COR-L47 (cell line): ENCODE measurements at regions not wholly inside any gene's neighbourhood (a gene's known extent, or its start where the extent isn't known, plus 50 kb on each side); places are given as distances from the start of the nearest gene placed in this dataset.
"Not testable (repeated sequence)": the region's sequence is repeated elsewhere in the genome, so short reads cannot be mapped to it uniquely, and the experiment has no call there.

Experiments used
- DNase-seq: peaks from one replicate; lab custom pipeline; 2025; lab: John Stamatoyannopoulos, UW

DNA sequence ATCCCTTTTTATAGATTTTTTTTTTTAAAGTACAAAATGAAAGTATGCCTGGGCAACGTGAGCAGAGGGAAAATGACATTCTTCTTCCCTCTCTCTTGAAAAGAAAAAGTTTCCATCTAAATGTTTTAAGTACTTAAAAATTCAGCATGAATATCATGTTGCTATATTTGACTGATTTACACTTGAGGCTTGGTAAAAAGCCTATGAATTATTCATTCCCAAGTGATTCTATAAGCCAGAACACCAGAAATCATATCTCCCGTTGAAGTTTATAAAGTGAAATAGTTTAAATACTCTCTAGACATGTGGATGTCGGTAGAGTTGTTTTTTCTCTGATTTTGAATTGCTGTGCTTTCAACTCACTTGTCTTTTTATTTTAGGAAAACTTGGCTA is 276.2 kb upstream of the RARB start:
- DNase-seq: no peak

DNA sequence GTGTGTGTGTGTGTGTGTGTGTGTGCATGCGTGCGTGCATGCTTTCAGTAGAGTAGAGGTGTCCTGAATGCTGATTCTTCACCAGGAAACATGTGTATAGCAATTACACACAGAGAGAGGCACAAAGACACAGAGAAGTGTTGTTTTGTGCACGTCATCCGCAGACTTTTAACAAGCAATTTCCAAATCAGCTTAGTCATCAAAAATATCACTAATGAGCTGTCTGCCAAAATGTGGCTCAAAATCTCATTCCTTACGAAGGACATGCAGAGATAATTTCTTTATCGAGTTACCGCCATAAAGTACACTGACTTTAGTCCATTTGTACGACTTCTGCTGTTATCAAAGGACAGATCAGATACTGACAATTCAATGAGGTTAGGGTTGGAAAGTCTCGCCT is 274.9 kb upstream of the RARB start:
- DNase-seq: no peak

DNA sequence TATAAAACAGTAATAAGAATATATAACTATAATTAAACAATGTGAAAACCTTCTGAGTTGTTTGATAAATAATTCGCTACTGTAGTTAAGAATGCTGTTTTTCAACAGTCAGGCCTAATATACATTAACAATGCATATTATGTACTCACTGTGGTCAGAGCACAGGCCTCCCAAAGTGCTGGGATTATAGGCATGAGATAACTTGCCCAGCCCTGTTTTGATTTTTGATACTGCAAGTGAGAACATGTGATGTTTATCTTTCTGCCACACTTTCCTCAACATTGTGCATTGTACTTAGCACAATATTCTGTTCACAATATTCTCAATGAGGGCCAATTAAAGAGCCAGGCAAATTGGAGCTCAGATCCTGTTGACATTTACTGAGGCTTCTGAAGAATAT is 274.5 kb upstream of the RARB start:
- DNase-seq: no peak

DNA sequence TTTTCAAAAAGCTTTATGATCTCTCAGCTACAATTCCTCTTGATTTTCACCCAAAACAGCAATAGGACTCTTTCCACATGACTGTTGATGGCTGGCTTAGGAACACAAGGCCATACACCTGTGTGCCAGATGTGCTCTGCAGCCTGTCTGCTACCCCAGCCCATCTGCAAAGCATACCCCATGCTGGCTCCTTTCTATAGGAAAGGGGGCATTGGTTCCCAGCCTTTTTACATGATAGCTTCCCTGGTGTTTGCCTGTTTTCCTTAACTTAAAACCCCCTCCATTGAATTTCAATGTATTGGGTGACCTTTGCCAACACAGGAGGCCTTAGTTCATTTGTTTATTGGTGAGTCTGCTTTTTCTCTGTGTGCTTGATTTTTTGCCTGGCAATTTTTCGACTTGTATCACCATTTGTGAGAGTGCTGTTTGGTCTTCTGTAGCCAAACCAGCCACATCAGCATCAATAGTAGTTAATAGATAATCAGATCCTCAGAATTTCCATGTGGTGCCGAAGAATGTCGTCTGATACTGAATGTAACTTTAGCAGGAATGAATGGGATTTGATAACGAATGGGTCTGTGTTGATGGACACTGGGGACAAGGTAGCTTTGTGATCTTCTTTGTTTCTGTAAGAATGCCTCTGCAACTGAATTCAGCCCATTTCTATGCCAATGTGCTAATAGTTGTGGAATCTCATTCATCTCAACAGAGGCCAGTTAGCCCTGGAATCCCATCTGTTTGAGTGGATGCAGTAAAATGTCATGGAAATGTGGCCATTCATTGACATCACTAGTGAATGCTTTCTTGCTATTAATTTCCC is 272.2 kb upstream of the RARB start:
- DNase-seq: no peak

DNA sequence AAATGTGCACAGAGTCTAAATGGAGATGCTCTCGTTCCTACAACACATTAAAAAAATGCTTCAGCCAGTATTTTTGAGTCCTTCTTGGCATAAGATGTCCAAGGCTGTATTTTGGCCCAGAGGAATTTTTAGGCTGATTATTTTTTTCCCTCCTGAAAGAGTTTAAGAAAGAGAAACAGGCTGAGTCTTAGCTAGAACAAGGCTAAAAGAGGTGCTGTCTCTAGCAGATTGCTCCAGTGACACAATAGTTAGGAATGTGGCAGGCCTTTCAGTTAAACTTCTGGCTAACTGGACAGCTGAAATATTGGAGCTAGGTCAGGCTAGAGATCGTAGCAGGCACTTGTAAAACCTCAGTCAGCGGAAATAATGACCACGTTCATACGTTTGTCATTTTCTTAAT is 271.4 kb upstream of the RARB start:
- no peak for DNase-seq

DNA sequence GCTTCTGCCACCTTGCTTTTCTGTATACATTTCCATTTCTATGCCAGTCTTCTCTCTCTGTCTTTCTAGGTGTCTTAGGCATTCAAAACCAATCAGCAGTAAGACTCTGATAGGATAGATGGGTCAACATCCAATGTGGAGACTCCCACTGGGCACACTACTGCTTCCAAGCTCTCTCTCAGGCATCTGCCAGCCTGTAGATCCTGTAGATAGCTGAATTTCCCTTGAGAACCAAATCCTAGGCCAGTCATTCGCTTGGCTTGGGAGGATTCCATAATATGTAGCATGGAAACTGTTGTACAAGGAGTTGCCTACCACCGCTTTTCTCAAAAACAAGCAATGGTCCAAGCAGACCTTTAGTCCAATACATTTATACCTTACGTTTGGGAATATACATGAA is 262.8 kb upstream of the RARB start:
- DNase-seq: no peak

DNA sequence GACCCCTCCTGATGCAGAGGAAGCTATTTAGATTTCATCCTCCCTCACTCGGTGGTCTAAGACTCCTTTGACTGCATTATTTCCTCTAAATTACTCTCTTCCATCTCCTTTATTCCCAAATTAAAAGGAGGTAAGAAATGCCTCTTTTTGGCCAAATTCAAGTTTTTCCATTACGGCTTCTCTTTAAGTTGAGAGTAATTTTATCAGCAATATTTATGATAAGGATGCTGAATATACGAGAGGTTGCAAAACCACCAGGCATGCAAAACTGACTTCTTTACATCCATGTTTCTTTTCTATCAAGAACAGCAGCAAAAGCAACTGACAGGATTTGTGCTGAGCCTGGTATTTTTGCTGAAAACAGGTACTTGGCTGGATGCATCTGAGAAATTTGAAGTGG is 262.0 kb upstream of the RARB start:
- DNase-seq: no peak

DNA sequence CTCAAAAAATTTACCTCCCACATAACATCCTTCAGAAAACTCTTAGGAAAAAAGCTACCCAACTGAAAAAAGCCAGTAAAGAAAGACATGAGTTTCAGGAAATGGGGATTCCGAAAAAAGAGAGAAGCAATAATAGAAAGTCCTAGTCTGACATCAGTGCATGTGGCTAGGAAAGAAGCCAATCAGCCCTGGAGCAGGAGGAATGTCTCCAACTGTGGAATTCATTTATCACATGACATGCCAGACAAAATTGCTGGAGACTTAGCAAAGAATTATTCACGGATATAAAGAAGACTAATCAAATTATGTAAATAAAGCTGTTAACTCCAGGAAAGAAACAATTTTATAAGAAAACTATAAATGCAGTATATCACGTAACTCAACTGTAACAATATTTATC is 258.9 kb upstream of the RARB start:
- DNase-seq: no peak

DNA sequence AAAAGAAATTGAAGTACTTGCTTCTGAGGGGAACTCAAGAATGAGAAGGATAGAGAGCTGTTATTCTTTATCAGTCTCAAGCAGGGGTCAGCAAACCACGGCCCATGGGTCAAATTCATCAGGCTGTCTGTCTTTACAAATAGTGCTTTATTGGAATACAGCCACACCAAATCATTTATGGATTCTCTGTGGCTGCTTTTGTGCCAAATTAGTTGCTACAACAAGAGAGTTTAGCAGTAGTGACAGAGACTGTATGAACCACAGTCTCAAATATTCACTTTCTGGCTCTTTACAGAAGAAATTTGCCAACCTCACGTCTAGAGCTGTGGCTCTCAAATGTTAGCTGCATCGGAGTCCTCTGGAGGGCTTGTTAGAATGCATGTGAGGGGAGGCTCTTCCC is 258.0 kb upstream of the RARB start:
- no peak for DNase-seq

DNA sequence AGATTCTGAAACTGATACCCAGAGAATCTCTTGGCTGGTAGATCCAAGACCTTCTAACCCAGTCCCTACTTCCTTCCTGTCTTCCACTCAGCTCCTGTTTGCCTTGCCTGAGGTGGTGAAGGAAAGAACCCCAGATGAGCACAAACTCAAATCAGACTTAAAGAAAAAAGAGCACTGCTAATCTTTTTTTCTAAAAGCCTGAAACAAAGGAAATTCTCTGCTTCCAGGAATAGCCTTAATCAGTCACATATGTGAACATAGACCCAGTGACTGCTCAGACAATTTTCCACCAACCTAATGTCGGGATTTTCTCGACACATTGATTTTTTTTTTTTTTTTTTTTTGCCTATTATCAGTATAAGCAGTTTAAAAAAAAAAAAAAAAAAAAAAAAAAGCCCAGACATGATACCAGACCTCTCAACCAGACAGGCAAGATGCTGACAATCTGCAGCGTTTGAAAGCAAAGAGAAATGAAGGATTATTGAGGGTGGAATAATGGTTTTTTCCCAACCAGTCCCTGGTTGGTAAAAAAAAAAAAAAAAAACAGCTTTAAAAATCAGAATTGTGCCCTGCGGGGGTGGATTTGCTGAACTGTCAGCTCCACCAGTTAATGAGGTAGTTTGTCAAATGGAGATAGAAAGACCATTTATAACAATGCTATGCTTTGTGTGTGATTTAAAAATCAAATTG is 256.8 kb upstream of the RARB start:
- DNase-seq: no peak

DNA sequence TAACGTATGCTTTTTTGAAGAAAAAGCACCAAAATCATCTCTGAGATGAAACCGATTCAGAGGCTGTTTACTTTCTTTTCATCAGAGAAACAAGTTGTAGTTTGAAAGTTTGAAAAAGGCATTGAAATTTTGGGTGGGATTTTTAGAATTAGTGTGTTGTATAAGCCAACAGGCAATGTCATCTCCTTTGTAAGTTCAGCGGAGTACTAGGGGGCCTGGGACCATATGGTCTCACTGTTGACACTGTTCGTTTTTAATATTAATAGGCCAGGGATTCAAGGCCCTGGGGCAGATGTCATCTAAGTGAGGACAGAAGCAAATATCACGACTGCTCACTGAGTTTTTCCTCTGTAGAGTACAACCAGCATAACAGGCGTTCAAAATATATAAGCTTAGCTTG is 256.2 kb upstream of the RARB start:
- DNase-seq: no peak

DNA sequence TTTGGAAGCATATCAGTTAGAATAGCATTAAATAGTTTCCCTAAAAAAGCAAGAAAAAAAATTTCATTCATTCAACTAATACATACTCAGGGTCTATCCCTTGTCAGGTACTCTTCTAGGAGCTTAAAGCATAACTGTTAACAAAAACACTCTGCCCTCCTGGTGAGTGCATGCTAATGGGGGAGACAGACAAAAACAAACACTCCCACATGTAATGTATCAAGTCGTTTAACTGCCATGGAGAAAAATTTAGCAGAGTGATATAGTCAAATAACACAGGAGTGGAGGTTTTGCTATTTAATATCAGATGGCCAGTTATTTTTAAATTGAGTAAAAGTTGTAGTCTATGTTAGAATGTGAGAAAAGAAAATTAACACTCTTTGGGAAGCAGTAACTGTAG is 254.5 kb upstream of the RARB start:
- DNase-seq: no peak

DNA sequence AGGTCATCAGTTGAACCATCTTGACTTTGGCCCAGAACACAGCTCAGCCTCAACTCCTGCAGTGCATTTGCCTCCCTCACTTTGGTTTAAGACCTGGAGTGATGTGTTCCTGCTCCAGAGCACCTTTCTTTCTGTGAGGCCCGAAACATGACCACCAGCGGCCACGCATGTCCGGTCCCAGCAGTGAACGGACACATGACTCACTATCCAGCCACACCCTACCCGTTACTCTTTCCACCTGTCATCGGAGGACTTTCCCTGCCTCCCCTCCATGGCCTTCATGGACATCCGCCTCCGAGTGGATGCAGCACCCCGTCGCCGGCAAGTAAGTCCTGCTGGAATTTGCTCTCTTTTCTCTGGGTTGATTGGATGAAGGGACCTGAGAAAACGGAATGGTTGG is 253.8 kb upstream of the RARB start:
- no peak for DNase-seq

DNA sequence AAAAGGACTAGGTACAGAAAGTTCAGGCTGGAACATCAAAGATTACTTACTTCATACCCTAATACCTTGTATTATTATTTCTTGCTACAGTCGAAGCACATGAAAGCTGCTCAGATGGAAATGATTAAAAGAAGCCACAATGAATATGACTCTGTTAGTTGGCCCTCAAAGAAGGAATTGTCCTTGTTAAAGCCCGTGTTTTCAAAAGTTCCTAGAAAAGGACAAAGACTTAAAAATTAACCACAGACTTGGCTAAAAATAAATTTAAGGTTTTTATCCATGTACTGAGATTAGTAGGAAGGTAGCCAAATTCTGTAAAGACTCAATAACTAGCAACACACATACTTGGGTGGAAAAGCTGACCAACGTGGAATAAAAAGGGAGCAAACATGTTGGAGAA is 251.0 kb upstream of the RARB start:
- no peak for DNase-seq

DNA sequence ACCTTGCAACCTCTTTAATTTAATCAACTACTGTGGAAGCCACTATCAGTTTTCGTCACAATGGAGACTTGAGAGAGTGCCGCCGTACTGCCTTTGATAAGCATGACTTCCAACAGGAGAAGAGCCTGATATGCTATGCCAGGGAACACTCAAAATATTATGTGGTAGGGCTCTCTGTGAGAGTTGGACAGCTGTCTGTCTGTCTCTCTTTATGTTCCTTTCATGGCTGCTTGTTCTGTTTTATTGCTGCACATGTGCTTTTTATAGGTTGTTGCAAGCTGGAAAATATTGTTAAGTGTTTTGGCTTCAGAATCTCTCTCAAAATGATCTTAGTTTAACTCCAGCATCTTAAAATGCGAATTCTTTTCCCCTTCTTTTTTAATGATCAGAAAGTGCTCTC is 249.4 kb upstream of the RARB start:
- DNase-seq: no peak

DNA sequence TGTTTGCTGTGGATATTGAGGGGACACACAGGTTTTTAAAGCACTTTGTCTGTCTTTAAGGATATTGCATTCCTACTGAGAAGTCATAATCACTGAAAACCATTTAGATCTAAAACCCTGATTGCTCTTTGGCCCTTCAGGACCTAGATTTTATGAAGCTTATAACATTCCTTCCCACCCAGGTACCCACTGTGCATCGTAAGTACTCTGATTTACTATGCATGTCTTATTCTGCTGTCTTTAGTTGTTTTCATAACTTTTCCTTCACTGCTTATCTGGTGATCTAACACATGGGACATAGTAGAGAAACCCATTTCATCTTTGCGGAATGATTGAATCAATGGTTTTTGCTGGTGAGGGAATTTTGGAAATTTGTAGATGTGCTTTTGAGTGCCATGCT is 247.0 kb upstream of the RARB start:
- DNase-seq: no peak

DNA sequence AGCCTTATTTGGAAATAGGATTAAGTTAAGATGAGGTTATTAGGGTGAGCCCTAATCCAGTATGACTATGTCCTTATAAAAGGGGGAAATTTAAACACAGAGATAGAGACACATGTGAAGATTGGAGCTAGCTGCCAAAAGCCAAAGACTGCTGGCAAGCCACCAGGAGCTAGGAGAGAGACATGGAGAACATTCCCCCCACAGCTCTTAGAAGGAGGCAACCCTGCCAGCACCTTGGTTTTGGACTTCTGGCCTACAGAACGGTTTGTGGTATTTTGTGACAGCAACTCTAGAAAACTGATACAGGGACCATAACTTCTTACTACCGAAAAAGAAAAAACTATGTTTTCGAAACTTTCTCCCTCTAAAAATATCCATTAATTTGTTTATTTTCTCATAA is 245.3 kb upstream of the RARB start:
- no peak for DNase-seq

DNA sequence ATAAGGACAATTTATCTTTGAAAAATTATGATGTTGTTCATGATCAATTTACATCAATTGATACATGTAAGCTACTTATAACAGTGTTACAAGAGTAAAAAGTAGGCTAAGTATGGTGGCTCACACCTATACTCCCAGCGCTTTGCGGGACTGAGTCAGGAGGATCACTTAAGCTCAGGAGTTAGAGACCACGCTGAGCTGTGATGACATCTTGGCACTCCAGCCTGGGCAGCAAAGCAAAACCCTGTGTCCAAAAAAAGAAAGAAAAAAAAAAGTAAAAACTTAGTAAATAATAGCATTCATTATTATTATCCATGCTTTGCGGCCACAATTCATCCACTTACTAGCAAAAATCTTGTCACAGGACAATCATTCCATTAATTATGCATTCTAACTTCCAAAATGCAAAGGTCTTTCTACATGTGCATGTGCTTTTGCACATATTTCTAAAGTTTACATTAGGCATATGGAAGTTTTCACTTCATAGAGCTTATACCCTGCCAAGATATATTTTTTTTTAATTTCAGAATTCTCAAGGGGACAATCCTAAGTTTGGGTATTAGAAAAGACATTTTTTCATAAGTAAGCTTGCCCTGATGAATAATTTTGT is 243.3 kb upstream of the RARB start:
- no peak for DNase-seq

DNA sequence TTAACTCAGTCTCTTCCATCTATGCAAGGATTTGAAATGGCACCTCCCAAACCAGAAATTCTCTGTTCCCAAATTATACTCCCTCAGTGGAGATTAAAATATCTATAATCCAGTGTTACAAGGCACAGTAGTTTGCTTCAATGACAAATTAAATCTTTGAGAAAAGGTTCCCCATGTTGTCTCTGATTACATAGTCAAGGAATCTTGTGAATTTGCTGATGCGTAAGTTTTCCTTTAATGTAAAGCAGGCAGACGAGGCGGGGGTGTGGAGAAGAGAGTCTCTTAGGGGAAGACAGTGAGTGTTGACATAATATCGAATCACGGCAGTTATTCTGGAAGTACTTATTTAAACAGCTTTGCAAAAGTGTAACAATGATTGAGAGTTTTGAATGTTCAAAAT is 236.4 kb upstream of the RARB start:
- no peak for DNase-seq

DNA sequence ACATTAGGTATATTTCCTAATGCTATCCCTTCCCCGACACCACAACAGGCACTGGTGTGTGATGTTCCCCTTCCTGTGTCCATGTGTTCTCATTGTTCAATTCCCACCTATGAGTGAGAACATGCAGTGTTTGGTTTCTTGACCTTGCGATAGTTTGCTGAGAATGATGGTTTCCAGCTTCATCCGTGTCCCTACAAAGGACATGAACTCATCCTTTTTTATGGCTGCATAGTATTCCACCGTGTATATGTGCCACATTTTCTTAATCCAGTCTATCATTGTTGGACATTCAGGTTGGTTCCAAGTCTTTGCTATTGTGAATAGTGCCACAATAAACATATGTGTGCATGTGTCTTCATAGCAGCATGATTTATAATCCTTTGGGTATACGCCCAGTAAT is 228.5 kb upstream of the RARB start:
- not testable (repeated sequence) for DNase-seq

DNA sequence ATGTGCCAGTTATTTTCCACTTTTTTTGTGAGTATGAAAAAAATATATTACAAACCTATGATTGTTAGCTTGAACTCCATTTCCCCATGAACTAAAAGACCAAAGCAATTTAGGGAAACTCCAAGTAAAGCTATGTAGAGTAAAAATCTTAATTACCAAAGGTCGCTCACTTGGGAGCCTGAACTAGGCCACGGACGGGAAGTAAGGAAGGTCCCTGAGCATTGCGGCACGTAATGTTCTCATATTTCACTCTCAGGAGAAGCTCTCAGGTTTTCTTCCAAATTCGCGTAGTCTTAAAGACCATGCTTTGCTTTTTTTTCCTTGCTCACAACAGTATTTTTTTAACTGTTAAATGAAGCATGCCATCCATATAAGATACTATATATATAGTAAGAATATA is 215.3 kb upstream of the RARB start:
- no peak for DNase-seq

DNA sequence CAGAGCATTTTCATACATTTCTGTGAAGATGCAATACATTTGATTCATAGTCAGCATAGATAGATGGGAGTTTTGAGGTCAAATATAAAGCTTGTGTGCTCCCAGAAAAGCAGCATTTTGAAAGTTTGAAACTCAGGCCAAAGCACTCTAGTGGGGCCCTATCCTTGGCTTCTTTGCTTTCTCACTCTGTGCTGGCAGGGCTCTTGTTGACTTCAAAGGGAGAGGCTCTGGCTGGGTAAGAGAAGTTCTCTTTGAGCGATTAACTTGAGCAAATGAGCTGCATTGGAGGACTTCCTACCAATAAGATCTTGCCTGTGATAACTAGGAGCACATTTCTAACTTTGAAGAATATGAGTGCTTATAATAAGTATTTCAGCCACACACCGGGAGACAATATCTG is 214.0 kb upstream of the RARB start:
- DNase-seq: no peak

DNA sequence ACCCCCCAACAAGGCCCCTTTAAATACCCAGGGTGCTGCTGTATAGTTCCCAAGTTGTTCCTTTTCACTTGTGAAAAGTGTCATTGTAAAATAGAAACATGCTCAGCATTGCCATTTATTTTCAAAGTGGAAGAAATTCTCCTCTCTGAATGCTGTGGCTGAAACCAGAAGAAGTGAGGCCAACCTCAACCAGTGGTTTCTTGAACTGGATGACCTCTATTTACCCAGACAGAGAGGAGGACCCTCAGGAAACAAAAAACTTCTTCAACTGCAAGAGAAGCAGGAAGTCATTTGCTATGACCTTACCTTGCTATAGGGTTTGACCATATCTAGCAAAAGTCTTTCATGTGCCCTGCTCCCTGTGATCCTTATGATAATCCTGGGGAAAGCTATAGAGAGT is 209.7 kb upstream of the RARB start:
- no peak for DNase-seq

DNA sequence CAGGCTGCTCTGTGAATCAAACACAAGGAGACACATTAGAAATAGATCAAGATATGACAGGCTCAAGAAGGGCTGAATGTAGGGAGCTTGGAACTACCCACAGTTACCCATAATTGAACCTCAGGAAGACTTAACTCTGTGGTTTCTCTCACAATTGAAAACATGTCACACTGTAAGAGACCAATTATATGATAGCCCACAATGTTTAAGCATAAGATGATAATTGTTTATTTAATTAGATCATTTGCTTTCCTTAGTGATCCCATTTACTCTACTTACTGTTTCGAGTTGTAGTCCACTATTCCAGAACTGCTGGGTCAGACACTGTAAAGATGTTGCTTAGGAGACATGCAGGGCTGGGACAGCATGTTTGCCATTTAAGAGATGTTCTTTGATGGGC is 201.3 kb upstream of the RARB start:
- DNase-seq: no peak
